ENCODE measurements at regions not wholly inside any gene's neighbourhood (a gene's known extent, or its start where the extent isn't known, plus 50 kb on each side); places are given as distances from the start of the nearest gene placed in this dataset.

- TF ChIP-seq CTCF (conservative IDR thresholded peaks at IDR 0.05; ENCODE audit: low read depth, low read length), result no peak
- no peak for TF ChIP-seq EZH2 (IDR thresholded peaks at IDR 0.05; ENCODE audit: low read length, unreplicated experiment)
These were observed 65.9 kb upstream of the VWDE start for GRCh38 chr7:12469568-12469967.

All from PC-3 (cell line).